ENCODE measurements at regions not wholly inside any gene's neighbourhood (a gene's known extent, or its start where the extent isn't known, plus 50 kb on each side); places are given as distances from the start of the nearest gene placed in this dataset.

- BruUV-seq (replicated peaks) = no TSS peak
- dilution Hi-C loops (cut with MboI; ENCODE audit: extremely low pct_ligation_motif_present, low sequenced_read_pairs) (no loop called here), intact Hi-C loops (cut with micrococcal nuclease) (no loop called here)
- no peaks in the 10 kb centered on the region for H3K9me1 ChIP-seq (replicated peaks; ENCODE audit: control insufficient read depth, extremely low read depth, insufficient read depth, low read length)
- H3K27ac ChIP-seq (ENCODE audit: insufficient read depth, low read depth, low read length) = no peak overlapping the region
- DNase-seq (ENCODE audit: low read depth, low spot score) (no peak), FAIRE-seq (no peak)
- H3K9ac ChIP-seq (replicated peaks; ENCODE audit: extremely low read depth, insufficient read depth, low read length) = no peak overlapping the region
- no peaks in the 10 kb centered on the region for H3K79me2 ChIP-seq (ENCODE audit: control insufficient read depth, insufficient read depth, low read length)
- H3K27me3 ChIP-seq (ENCODE audit: control insufficient read depth in 2 of 2, insufficient read depth in 2 of 2, low read length in 2 of 2) = no peaks in the 10 kb centered on the region
- no peaks in the 10 kb centered on the region for H3K36me3 ChIP-seq (ENCODE audit: control insufficient read depth in 2 of 2, extremely low read depth in 1 of 2, insufficient read depth in 2 of 2, low read length in 2 of 2)
- H3K4me3 ChIP-seq (replicated peaks in 1 of 3; ENCODE audit: insufficient read depth in 1 of 3, low read depth in 1 of 3, low read length in 3 of 3) = no peak overlapping the region
- H4K20me1 ChIP-seq (replicated peaks; ENCODE audit: control insufficient read depth, extremely low read depth, insufficient read depth, low read length) = no peaks in the 10 kb centered on the region
- H3K9me3 ChIP-seq (replicated peaks; ENCODE audit: control insufficient read depth, insufficient read depth, low read length) = no peaks in the 10 kb centered on the region
- ChIA-PET POLR2A (no interaction called here), CTCF (no interaction called here)
- no peaks in the 10 kb centered on the region for H3K4me1 ChIP-seq (ENCODE audit: control insufficient read depth, extremely low read depth, insufficient read depth, low read length)
- TF ChIP-seq POLR2AphosphoS5 (IDR thresholded peaks at IDR 0.05; ENCODE audit: insufficient read depth, low read depth, low read length) (no peak), POLR2A (IDR thresholded peaks at IDR 0.05; ENCODE audit: low read depth, low read length) (no peak), JUN (IDR thresholded peaks at IDR 0.05; ENCODE audit: borderline replicate concordance, insufficient read depth, insufficient read length, low read depth) (no peak), MYC (IDR thresholded peaks at IDR 0.05; ENCODE audit: low read depth, low read length) (no peak), GATA2 (IDR thresholded peaks at IDR 0.05; ENCODE audit: insufficient read depth, insufficient read length, low read depth, low read length) (no peak), CTCF (IDR thresholded peaks at IDR 0.05; ENCODE audit: extremely low read depth in 1 of 2, insufficient read depth in 1 of 2, low read depth in 1 of 2, low read length in 2 of 2) (no peak), FOS (IDR thresholded peaks at IDR 0.05; ENCODE audit: borderline replicate concordance, insufficient read depth, low read length) (no peak), EZH2 (IDR thresholded peaks at IDR 0.05; ENCODE audit: borderline replicate concordance, low read depth, low read length, severe bottlenecking) (no peak)
- TF ChIP-seq, protein P1, sequence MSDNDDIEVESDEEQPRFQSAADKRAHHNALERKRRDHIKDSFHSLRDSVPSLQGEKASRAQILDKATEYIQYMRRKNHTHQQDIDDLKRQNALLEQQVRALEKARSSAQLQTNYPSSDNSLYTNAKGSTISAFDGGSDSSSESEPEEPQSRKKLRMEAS (IDR thresholded peaks at IDR 0.05; ENCODE audit: insufficient read depth, insufficient read length) = no peak
- H3K4me2 ChIP-seq (ENCODE audit: insufficient read depth, low read length) = no peak overlapping the region
- H2AFZ ChIP-seq (ENCODE audit: low read depth, low read length) = no peak overlapping the region
Observed at GRCh38 chr6:105850261-105851112, 235.6 kb upstream of the PRDM1 start.
